Upper lobe of left lung (tissue), 4 donors: ENCODE measurements at regions not wholly inside any gene's neighbourhood (a gene's known extent, or its start where the extent isn't known, plus 50 kb on each side); places are given as distances from the start of the nearest gene placed in this dataset.

ENCODE experiments used
- POLR2A ChIP-seq, 4 donors: fragments of 450-650 bp; IDR thresholded peaks; one replicate each; pipeline ENCODE4 v1.5.1; 2016 to 2017; ENCODE audit warnings: antibody characterized with exemption in 4 of 4, mild to moderate bottlenecking in 2 of 4
- POLR2AphosphoS5 ChIP-seq, 2 donors: sonication (generic); formaldehyde crosslinking; IDR thresholded peaks; one replicate each; pipeline ENCODE4 v1.5.1; 2017; ENCODE audit warnings: antibody characterized with exemption in 2 of 2
- TF ChIP-seq, protein P1 (sequence below), 6 experiments: fragments of 450-650 bp in 4 of 6; fragments of 200-600 bp in 2 of 6; sonication (generic) in 2 of 6; IDR thresholded peaks; one replicate each; pipeline ENCODE4 v1.5.1; 2016 to 2019; ENCODE audit warnings: antibody characterized with exemption in 6 of 6

DNA sequence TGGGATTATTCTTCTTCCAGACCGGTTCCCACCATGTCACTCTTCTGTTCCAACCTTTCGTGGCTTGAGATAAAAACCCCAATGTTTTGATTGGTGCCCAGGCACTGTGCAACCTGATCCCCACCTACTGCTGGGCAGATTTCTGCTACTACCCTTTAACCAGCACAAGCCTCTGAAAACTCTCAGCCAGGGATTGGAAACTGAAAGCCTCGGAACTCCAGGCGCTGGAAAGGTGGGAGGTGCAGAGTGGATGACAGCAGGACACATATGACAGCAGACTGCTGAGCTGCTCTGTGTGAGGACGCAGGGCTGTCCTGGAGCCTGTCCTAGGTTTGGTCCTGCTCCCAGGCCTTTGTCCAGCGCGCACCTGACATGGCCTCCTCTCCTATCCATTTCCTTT lies 68.5 kb upstream of the GTF3A start:
- TF ChIP-seq, protein P1, sequence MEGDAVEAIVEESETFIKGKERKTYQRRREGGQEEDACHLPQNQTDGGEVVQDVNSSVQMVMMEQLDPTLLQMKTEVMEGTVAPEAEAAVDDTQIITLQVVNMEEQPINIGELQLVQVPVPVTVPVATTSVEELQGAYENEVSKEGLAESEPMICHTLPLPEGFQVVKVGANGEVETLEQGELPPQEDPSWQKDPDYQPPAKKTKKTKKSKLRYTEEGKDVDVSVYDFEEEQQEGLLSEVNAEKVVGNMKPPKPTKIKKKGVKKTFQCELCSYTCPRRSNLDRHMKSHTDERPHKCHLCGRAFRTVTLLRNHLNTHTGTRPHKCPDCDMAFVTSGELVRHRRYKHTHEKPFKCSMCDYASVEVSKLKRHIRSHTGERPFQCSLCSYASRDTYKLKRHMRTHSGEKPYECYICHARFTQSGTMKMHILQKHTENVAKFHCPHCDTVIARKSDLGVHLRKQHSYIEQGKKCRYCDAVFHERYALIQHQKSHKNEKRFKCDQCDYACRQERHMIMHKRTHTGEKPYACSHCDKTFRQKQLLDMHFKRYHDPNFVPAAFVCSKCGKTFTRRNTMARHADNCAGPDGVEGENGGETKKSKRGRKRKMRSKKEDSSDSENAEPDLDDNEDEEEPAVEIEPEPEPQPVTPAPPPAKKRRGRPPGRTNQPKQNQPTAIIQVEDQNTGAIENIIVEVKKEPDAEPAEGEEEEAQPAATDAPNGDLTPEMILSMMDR (IDR thresholded peaks at IDR 0.05), result no peak
- no peak for TF ChIP-seq POLR2AphosphoS5 (IDR thresholded peaks at IDR 0.05)
- no peak for TF ChIP-seq POLR2A (IDR thresholded peaks at IDR 0.05)
